Activated CD4-positive, alpha-beta memory T cell treated with anti-CD3 and anti-CD28 coated beads for 36 hours (primary cell): ENCODE measurements at regions not wholly inside any gene's neighbourhood (a gene's known extent, or its start where the extent isn't known, plus 50 kb on each side); places are given as distances from the start of the nearest gene placed in this dataset.

Source experiments
- CTCF ChIA-PET: fragments of 350-600 bp; sonication (Branson Sonifier 250); formaldehyde crosslinking; loops from one replicate; lab custom pipeline; 2021; ENCODE audit warnings: antibody characterized with exemption, inconsistent platforms; lab: Charles Lee
- POLR2A ChIA-PET: fragments of 350-600 bp; sonication (Branson Sonifier 250); formaldehyde crosslinking; loops from one replicate; lab custom pipeline; 2021; ENCODE audit warnings: antibody characterized with exemption; lab: Charles Lee
- DNase-seq: peaks from one replicate; pipeline ENCODE4 v3.0.0-alpha.2; 2020
- H3K27ac Mint-ChIP-seq: one replicate; pipeline ENCODE4 v1.8.0; 2021; ENCODE audit warnings: mixed read lengths
- H3K27me3 Mint-ChIP-seq: one replicate; pipeline ENCODE4 v1.8.0; 2021; ENCODE audit warnings: mixed read lengths
- H3K36me3 Mint-ChIP-seq: one replicate; pipeline ENCODE4 v1.8.0; 2021; ENCODE audit warnings: mixed read lengths
- H3K4me1 Mint-ChIP-seq: one replicate; pipeline ENCODE4 v1.8.0; 2021; ENCODE audit warnings: low read depth, mixed read lengths
- H3K4me3 Mint-ChIP-seq: one replicate; pipeline ENCODE4 v1.8.0; 2021; ENCODE audit warnings: mild to moderate bottlenecking, mixed read lengths
- H3K9me3 Mint-ChIP-seq: one replicate; pipeline ENCODE4 v1.8.0; 2021; ENCODE audit warnings: mixed read lengths
- intact Hi-C: fragments of 100-400 bp; cut with micrococcal nuclease; formaldehyde crosslinking; loops from one replicate; pipeline ENCODE4 v1.15.1; 2023

GRCh38 chr17:79242873-79243602 lies 168.4 kb downstream of the ENGASE start:
- DNase-seq = no peak
- peaks cover 2% of the 10 kb centered on the region for H3K27me3 Mint-ChIP-seq
- POLR2A ChIA-PET = no interaction called here
- H3K36me3 Mint-ChIP-seq = no peaks in the 10 kb centered on the region
- no peaks in the 10 kb centered on the region for H3K9me3 Mint-ChIP-seq
- H3K4me1 Mint-ChIP-seq = no peaks in the 10 kb centered on the region
- no peak overlapping the region for H3K4me3 Mint-ChIP-seq
- no peak overlapping the region for H3K27ac Mint-ChIP-seq
- intact Hi-C loops = no loop called here
- CTCF ChIA-PET = no interaction called here

- intact Hi-C loops = no loop called here
- Mint-ChIP-seq H3K36me3 (no peaks in the 10 kb centered on the region), H3K4me3 (no peak overlapping the region), H3K27me3 (peaks cover 2% of the 10 kb centered on the region), H3K9me3 (no peaks in the 10 kb centered on the region), H3K4me1 (no peaks in the 10 kb centered on the region), H3K27ac (no peak overlapping the region)
- POLR2A ChIA-PET = no interaction called here
- CTCF ChIA-PET = no interaction called here
- no peak for DNase-seq
Measured at GRCh38 chr17:79242393-79242792, 167.8 kb downstream of the ENGASE start.

GRCh38 chr17:79241616-79242015 lies 167.0 kb downstream of the ENGASE start:
- H3K9me3 Mint-ChIP-seq = no peaks in the 10 kb centered on the region
- no peak overlapping the region for H3K4me3 Mint-ChIP-seq
- H3K4me1 Mint-ChIP-seq = no peaks in the 10 kb centered on the region
- intact Hi-C loops = no loop called here
- peaks cover 2% of the 10 kb centered on the region for H3K27me3 Mint-ChIP-seq
- no peak overlapping the region for H3K27ac Mint-ChIP-seq
- ChIA-PET CTCF (no interaction called here), POLR2A (no interaction called here)
- H3K36me3 Mint-ChIP-seq = no peaks in the 10 kb centered on the region
- no peak for DNase-seq

- Mint-ChIP-seq H3K4me3 (no peak overlapping the region), H3K36me3 (no peaks in the 10 kb centered on the region), H3K4me1 (no peaks in the 10 kb centered on the region), H3K27ac (no peak overlapping the region), H3K27me3 (peaks cover 2% of the 10 kb centered on the region), H3K9me3 (no peaks in the 10 kb centered on the region)
- ChIA-PET POLR2A (no interaction called here), CTCF (no interaction called here)
- intact Hi-C loops = no loop called here
- DNase-seq = no peak
Measured at GRCh38 chr17:79239205-79239604, 164.6 kb downstream of the ENGASE start.

GRCh38 chr17:79237448-79238053 lies 162.9 kb downstream of the ENGASE start:
- Mint-ChIP-seq H3K27ac (no peak overlapping the region), H3K36me3 (no peaks in the 10 kb centered on the region), H3K27me3 (peaks cover 2% of the 10 kb centered on the region), H3K4me1 (no peaks in the 10 kb centered on the region), H3K4me3 (no peak overlapping the region), H3K9me3 (no peaks in the 10 kb centered on the region)
- POLR2A ChIA-PET = no interaction called here
- no peak for DNase-seq
- CTCF ChIA-PET = no interaction called here
- intact Hi-C loops = no loop called here

GRCh38 chr17:79235808-79236207 lies 161.2 kb downstream of the ENGASE start:
- DNase-seq = no peak
- no peak overlapping the region for H3K4me3 Mint-ChIP-seq
- H3K27me3 Mint-ChIP-seq = no peaks in the 10 kb centered on the region
- no peaks in the 10 kb centered on the region for H3K4me1 Mint-ChIP-seq
- no peaks in the 10 kb centered on the region for H3K36me3 Mint-ChIP-seq
- ChIA-PET POLR2A (no interaction called here), CTCF (no interaction called here)
- no peak overlapping the region for H3K27ac Mint-ChIP-seq
- intact Hi-C loops = no loop called here
- no peaks in the 10 kb centered on the region for H3K9me3 Mint-ChIP-seq

GRCh38 chr17:79233916-79234551 lies 159.4 kb downstream of the ENGASE start:
- no peaks in the 10 kb centered on the region for H3K36me3 Mint-ChIP-seq
- no peaks in the 10 kb centered on the region for H3K9me3 Mint-ChIP-seq
- ChIA-PET POLR2A (no interaction called here), CTCF (no interaction called here)
- DNase-seq = no peak
- no peaks in the 10 kb centered on the region for H3K27me3 Mint-ChIP-seq
- no peak overlapping the region for H3K27ac Mint-ChIP-seq
- H3K4me1 Mint-ChIP-seq = no peaks in the 10 kb centered on the region
- no peak overlapping the region for H3K4me3 Mint-ChIP-seq
- intact Hi-C loops = no loop called here

- ChIA-PET CTCF (no interaction called here), POLR2A (no interaction called here)
- Mint-ChIP-seq H3K9me3 (no peaks in the 10 kb centered on the region), H3K4me1 (no peaks in the 10 kb centered on the region), H3K27me3 (peaks cover 7% of the 10 kb centered on the region), H3K27ac (no peak overlapping the region), H3K4me3 (no peak overlapping the region), H3K36me3 (no peaks in the 10 kb centered on the region)
- DNase-seq = no peak
- intact Hi-C loops = no loop called here
Measured at GRCh38 chr17:79232957-79233356, 158.3 kb downstream of the ENGASE start.

- Mint-ChIP-seq H3K4me1 (no peaks in the 10 kb centered on the region), H3K9me3 (no peaks in the 10 kb centered on the region), H3K4me3 (no peak overlapping the region), H3K27me3 (peaks cover 7% of the 10 kb centered on the region), H3K27ac (no peak overlapping the region), H3K36me3 (no peaks in the 10 kb centered on the region)
- DNase-seq = no peak
- CTCF ChIA-PET = no interaction called here
- POLR2A ChIA-PET = no interaction called here
- intact Hi-C loops = no loop called here
Measured at GRCh38 chr17:79231766-79232287, 157.2 kb downstream of the ENGASE start.

GRCh38 chr17:79230576-79230975 lies 156.0 kb downstream of the ENGASE start:
- Mint-ChIP-seq H3K9me3 (no peaks in the 10 kb centered on the region), H3K27me3 (peaks cover 11% of the 10 kb centered on the region), H3K36me3 (no peaks in the 10 kb centered on the region), H3K4me3 (no peak overlapping the region), H3K27ac (no peak overlapping the region), H3K4me1 (no peaks in the 10 kb centered on the region)
- no peak for DNase-seq
- POLR2A ChIA-PET = no interaction called here
- intact Hi-C loops = no loop called here
- CTCF ChIA-PET = interaction anchor here (1.2 kb wide), 1 partner anchor 170 kb away, joined by 4 read pairs; no protein-coding TSS in a partner anchor

GRCh38 chr17:79226037-79226436 lies 151.4 kb downstream of the ENGASE start:
- CTCF ChIA-PET = no interaction called here
- peaks cover 31% of the 10 kb centered on the region for H3K27me3 Mint-ChIP-seq

GRCh38 chr17:79224903-79225302 lies 150.3 kb downstream of the ENGASE start:
- DNase-seq = no peak
- Mint-ChIP-seq H3K9me3 (no peaks in the 10 kb centered on the region), H3K27me3 (peaks cover 37% of the 10 kb centered on the region), H3K4me1 (peaks cover 4% of the 10 kb centered on the region), H3K4me3 (no peak overlapping the region), H3K27ac (no peak overlapping the region), H3K36me3 (no peaks in the 10 kb centered on the region)
- ChIA-PET POLR2A (no interaction called here), CTCF (no interaction called here)
- intact Hi-C loops = no loop called here

More at GRCh38 chr17:79226037-79226436, 151.4 kb downstream of the ENGASE start:
- intact Hi-C loops = no loop called here
- POLR2A ChIA-PET = no interaction called here
- Mint-ChIP-seq H3K4me3 (no peak overlapping the region), H3K36me3 (no peaks in the 10 kb centered on the region), H3K4me1 (no peaks in the 10 kb centered on the region), H3K9me3 (no peaks in the 10 kb centered on the region), H3K27ac (no peak overlapping the region)
- DNase-seq = no peak
